ENCODE measurements at regions not wholly inside any gene's neighbourhood (a gene's known extent, or its start where the extent isn't known, plus 50 kb on each side); places are given as distances from the start of the nearest gene placed in this dataset.
"Not testable (repeated sequence)": the region's sequence is repeated elsewhere in the genome, so short reads cannot be mapped to it uniquely, and the experiment has no call there.

- no peak overlapping the region for H3K4me3 Mint-ChIP-seq
- H3K9me3 Mint-ChIP-seq, result no peaks in the 10 kb centered on the region
- CTCF ChIA-PET, result no interaction called here
These were observed 148.7 kb upstream of the RANBP3L start for GRCh38 chr5:36450229-36451014.

DNA sequence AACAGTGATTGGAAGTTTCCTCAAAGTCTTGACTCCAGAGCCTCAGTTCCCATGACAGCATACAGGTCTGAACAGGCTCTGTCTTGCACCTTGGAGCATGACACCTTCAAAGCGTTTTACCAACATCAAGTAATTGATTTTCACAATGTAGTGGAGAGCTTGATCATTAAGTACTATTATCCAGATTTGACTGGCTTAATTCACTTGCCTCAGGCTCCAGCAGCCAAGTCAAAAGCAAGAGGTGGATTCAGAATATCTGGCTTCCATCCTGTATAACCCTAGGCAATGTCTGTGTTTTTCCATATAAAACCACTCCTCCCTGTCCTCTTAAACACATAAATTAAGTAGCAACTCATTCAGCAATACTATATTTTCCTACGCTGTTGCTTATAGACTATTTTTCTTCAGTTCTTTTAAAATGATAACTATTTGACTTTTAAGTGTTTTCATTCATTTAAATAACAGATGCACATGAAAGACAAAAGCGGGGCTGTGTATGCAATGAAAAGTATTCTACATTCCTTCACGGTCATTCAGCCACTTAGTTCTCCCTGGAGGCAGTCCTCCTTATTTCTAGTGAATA lies 150.8 kb upstream of the RANBP3L start:
- Mint-ChIP-seq H3K36me3 (no peaks in the 10 kb centered on the region), H3K4me3 (no peak overlapping the region), H3K9me3 (no peaks in the 10 kb centered on the region), H3K27me3 (no peaks in the 10 kb centered on the region), H3K27ac (no peak overlapping the region), H3K4me1 (no peaks in the 10 kb centered on the region)
- DNase-seq, result no peak
- CTCF ChIA-PET, result no interaction called here

More at GRCh38 chr5:36450229-36451014, 148.7 kb upstream of the RANBP3L start:
- Mint-ChIP-seq H3K27ac (no peak overlapping the region), H3K27me3 (no peaks in the 10 kb centered on the region), H3K36me3 (no peaks in the 10 kb centered on the region), H3K4me1 (no peaks in the 10 kb centered on the region)
- DNase-seq, result no peak

GRCh38 chr5:36457511-36458270 lies 148.7 kb upstream of the SLC1A3 start:
- no peaks in the 10 kb centered on the region for H3K9me3 Mint-ChIP-seq
- no peak overlapping the region for H3K4me3 Mint-ChIP-seq
- no peaks in the 10 kb centered on the region for H3K36me3 Mint-ChIP-seq
- H3K4me1 Mint-ChIP-seq, result no peaks in the 10 kb centered on the region
- H3K27ac Mint-ChIP-seq, result no peak overlapping the region
- H3K27me3 Mint-ChIP-seq, result peaks cover 4% of the 10 kb centered on the region
- DNase-seq, result no peak
- CTCF ChIA-PET, result no interaction called here

DNA sequence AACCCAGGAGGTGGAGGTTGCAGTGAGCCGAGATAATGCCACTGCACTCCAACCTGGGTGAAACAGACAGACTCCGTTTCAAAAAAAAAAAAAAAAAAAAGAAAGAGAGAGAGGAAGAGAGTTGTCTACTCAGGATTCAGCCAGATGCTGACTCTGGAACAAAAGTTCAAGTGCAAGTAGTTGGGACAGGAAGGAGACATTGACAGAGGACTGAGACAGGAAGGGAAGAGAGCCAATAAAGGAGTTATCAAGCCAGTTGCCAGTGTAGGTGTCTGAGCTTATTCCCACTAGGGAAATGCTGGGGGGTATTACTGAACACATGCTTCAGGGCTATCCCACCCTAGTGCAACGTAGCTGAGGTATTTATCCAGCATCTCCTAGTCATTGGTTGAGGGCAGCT lies 147.7 kb upstream of the SLC1A3 start:
- no peaks in the 10 kb centered on the region for H3K9me3 Mint-ChIP-seq
- no peak for DNase-seq
- H3K36me3 Mint-ChIP-seq, result no peaks in the 10 kb centered on the region
- no peak overlapping the region for H3K4me3 Mint-ChIP-seq
- H3K27me3 Mint-ChIP-seq, result peaks cover 6% of the 10 kb centered on the region
- H3K4me1 Mint-ChIP-seq, result no peaks in the 10 kb centered on the region
- CTCF ChIA-PET, result no interaction called here
- no peak overlapping the region for H3K27ac Mint-ChIP-seq

- no peak overlapping the region for H3K4me3 Mint-ChIP-seq
- CTCF ChIA-PET, result interaction anchor here (0.6 kb wide), 1 partner anchor 85 kb away, joined by 3 read pairs; no protein-coding TSS in a partner anchor
- H3K9me3 Mint-ChIP-seq, result no peaks in the 10 kb centered on the region
- H3K4me1 Mint-ChIP-seq, result no peaks in the 10 kb centered on the region
- DNase-seq, result no peak
- H3K36me3 Mint-ChIP-seq, result no peaks in the 10 kb centered on the region
- peaks cover 6% of the 10 kb centered on the region for H3K27me3 Mint-ChIP-seq
- H3K27ac Mint-ChIP-seq, result no peak overlapping the region
These were observed 146.9 kb upstream of the SLC1A3 start for GRCh38 chr5:36459176-36460135.

DNA sequence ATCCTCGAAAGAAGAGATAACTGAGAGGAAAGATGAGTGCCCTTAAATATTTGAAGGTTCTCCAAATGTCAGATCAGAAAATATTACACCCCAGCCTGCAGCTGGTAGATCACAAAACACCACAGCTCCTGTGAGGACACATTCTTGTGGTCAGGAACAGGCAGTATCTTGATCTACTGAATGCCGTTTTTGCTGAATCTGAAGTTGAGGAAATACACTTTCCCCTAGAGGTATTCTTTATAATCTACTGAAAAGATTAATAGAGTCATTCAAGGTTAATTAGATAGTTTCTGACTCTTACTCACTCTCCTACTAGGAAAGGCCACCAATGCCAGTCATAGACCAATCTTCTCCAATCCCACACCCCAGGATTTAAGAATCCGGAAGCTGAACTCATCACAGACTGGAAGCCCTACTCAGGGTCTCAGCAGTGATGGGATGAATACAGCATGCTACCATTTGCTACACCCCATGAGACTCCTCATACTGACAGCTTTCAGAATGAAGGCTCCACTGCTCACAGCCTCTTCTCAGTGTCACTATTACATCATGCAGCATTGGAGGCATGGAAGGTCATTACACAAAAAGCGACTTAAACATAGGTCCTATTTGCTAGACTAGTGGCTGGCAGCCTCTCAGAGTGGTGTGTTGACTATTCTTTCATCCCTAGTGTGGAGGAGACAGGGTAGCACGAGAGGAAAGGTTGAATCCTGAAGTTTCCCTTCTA lies 143.9 kb upstream of the SLC1A3 start:
- CTCF ChIA-PET, result no interaction called here
- Mint-ChIP-seq H3K4me3 (no peak overlapping the region), H3K27me3 (peaks cover 11% of the 10 kb centered on the region), H3K27ac (no peak overlapping the region), H3K36me3 (no peaks in the 10 kb centered on the region), H3K9me3 (no peaks in the 10 kb centered on the region), H3K4me1 (no peaks in the 10 kb centered on the region)
- no peak for DNase-seq

DNA sequence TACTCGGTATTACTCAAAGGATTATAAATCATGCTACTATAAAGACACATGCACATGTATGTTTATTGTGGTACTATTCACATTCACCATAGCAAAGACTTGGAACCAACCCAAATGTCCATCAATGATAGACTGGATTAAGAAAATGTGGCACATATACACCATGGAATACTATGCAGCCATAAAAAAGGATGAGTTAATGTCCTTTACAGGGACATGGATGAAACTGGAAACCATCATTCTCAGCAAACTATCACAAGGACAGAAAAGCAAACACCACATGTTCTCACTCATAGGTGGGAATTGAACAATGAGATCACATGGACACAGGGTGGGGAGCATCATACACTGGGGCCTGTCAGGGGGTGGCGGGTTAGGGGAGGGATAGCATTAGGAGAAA lies 130.5 kb upstream of the SLC1A3 start:
- H3K4me1 Mint-ChIP-seq, H3K4me3 Mint-ChIP-seq, H3K36me3 Mint-ChIP-seq, DNase-seq, CTCF ChIA-PET, H3K9me3 Mint-ChIP-seq, H3K27ac Mint-ChIP-seq, H3K27me3 Mint-ChIP-seq: not testable (repeated sequence)

GRCh38 chr5:36478646-36479317 lies 127.6 kb upstream of the SLC1A3 start:
- H3K27me3 Mint-ChIP-seq, result no peaks in the 10 kb centered on the region
- no peak overlapping the region for H3K27ac Mint-ChIP-seq
- peaks cover 6% of the 10 kb centered on the region for H3K9me3 Mint-ChIP-seq
- CTCF ChIA-PET, result no interaction called here
- no peak overlapping the region for H3K4me3 Mint-ChIP-seq
- no peak for DNase-seq
- no peaks in the 10 kb centered on the region for H3K36me3 Mint-ChIP-seq
- no peaks in the 10 kb centered on the region for H3K4me1 Mint-ChIP-seq

DNA sequence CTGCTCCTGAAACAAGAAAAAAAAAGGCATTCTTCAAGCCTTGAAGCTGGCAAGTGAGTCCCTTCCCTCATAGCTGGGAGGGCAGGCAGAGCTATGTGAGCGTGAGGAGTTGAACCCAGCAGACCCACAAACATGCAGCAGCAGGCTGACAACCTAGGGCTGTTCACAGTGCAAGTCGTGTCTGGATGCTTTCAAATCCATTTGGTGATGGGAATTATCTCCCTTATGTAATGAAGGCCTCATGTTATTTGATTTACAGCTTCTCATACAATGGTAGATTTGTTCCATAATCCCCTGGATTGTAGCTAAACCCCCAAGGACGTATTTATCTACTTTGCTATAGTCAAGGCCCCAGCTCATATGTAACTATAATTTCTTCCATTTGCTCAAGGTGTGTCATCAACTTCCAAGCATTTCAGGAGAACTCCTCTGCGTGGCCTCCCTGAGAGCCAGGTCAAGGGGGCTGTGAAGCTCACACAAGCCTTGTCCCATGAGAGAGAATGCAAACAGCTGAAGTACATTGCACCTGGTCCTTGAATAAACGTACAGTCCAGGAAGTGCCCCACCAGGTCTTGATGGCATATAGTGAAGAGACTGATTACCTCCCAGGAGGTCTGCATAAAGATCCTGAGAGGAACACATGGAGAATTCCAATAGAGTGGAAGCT lies 124.8 kb upstream of the SLC1A3 start:
- CTCF ChIA-PET, result interaction anchor here (0.6 kb wide), 1 partner anchor 69 kb away, joined by 3 read pairs; no protein-coding TSS in a partner anchor
- no peak overlapping the region for H3K27ac Mint-ChIP-seq
- H3K4me1 Mint-ChIP-seq, result no peaks in the 10 kb centered on the region
- no peaks in the 10 kb centered on the region for H3K9me3 Mint-ChIP-seq
- H3K36me3 Mint-ChIP-seq, result no peaks in the 10 kb centered on the region
- no peak overlapping the region for H3K4me3 Mint-ChIP-seq
- DNase-seq, result no peak
- no peaks in the 10 kb centered on the region for H3K27me3 Mint-ChIP-seq

- H3K4me1 Mint-ChIP-seq, result no peaks in the 10 kb centered on the region
- CTCF ChIA-PET, result no interaction called here
- H3K9me3 Mint-ChIP-seq, result no peaks in the 10 kb centered on the region
- H3K27me3 Mint-ChIP-seq, result no peaks in the 10 kb centered on the region
- H3K27ac Mint-ChIP-seq, result no peak overlapping the region
- H3K36me3 Mint-ChIP-seq, result no peaks in the 10 kb centered on the region
- no peak overlapping the region for H3K4me3 Mint-ChIP-seq
- DNase-seq, result no peak
These were observed 123.6 kb upstream of the SLC1A3 start for GRCh38 chr5:36482812-36483211.

DNA sequence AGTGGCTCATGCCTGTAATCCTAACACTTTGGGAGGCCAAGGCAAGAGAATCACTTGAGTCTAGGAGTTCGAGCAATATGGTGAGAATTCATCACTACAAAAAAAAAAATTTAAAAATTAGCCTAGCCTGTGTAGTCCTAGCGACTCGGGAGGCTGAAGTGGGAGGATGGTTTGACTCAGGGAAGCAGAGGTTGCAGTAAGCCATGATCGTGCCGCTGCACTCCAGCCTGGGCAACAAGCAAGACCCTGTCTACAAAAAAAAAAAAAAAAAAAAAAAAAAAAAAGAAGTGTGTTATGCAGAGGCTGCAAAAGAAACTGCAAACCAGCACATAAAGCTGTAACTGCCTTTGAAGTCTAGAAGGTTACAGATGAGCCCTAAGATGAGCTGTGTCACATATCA lies 116.9 kb upstream of the SLC1A3 start:
- Mint-ChIP-seq H3K4me1 (no peaks in the 10 kb centered on the region), H3K36me3 (no peaks in the 10 kb centered on the region), H3K9me3 (no peaks in the 10 kb centered on the region), H3K4me3 (no peak overlapping the region), H3K27ac (no peak overlapping the region), H3K27me3 (no peaks in the 10 kb centered on the region)
- no peak for DNase-seq
- CTCF ChIA-PET, result no interaction called here

DNA sequence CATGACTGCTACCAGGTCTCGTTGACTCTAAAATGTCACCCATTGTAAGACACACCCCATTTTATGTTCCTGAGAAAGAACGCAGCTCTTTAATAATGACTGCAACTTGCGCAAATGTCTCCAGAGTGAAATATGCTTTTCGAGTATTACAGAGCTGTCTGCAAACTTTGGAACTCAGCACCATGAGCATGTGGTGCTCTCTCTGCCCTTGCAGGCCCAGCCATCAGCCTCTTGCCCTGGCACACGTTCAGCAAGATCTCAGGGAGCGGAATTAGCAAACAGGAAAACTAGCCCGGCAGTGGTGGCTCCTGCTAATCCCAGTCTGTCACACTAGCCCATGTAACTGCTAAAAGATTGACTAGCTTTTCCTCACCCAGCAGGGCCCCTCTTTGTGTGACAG lies 114.5 kb upstream of the SLC1A3 start:
- Mint-ChIP-seq H3K27ac (no peak overlapping the region), H3K36me3 (no peaks in the 10 kb centered on the region), H3K27me3 (no peaks in the 10 kb centered on the region), H3K4me3 (no peak overlapping the region), H3K9me3 (no peaks in the 10 kb centered on the region), H3K4me1 (no peaks in the 10 kb centered on the region)
- CTCF ChIA-PET, result no interaction called here
- no peak for DNase-seq
